ENCODE measurements at regions not wholly inside any gene's neighbourhood (a gene's known extent, or its start where the extent isn't known, plus 50 kb on each side); places are given as distances from the start of the nearest gene placed in this dataset.

- no peak for TF ChIP-seq CTCF (IDR thresholded peaks at IDR 0.05)
- no peak for TF ChIP-seq POLR2A (IDR thresholded peaks at IDR 0.05)
Measured at GRCh38 chr10:84966708-84967441, 638.5 kb downstream of the CCSER2 start.
